ENCODE measurements at regions not wholly inside any gene's neighbourhood (a gene's known extent, or its start where the extent isn't known, plus 50 kb on each side); places are given as distances from the start of the nearest gene placed in this dataset.

DNA sequence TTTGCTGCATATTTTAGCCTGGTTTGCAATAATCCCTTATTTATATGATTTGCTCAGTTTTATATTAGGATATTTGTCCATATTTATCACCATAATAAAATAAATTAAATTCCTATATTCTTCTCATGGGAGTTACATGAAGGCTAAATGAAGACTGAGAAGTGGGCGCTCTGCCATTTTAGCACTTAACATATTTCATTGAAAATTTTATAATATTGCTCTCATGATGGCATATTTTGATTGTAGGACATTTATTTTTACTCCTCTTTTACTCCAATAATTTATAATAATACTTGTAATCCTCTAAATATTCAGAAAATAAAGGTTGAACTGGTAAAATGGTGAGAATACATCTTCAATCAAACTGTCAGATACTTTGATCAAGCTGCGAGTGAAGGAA is 99.8 kb upstream of the SEMA3A start:
- no peaks in the 10 kb centered on the region for H3K36me3 ChIP-seq (ENCODE audit: low read depth)
- 79 to 86% methylated on average over 2 of the region's 2 CpGs for WGBS, 2 experiments (ENCODE audit: low coverage in 1 of 2, low lambda C conversion rate in 2 of 2, missing lambda C conversion rate in 2 of 2)
- TF ChIP-seq EZH2 (IDR thresholded peaks at IDR 0.05; ENCODE audit: insufficient read depth, poor library complexity, severe bottlenecking) (no peak), EZH2phosphoT487 (IDR thresholded peaks at IDR 0.05; ENCODE audit: insufficient read depth, low read depth) (no peak)
- H3K4me1 ChIP-seq (ENCODE audit: insufficient read depth): no peaks in the 10 kb centered on the region
- H3K27ac ChIP-seq: no peak overlapping the region
- in situ Hi-C loops (cut with MboI): no loop called here
- no peak overlapping the region for H3K4me3 ChIP-seq
- no peaks in the 10 kb centered on the region for H3F3A ChIP-seq (ENCODE audit: insufficient read depth)
- H3K79me2 ChIP-seq (ENCODE audit: insufficient read depth): no peaks in the 10 kb centered on the region
- H3K9me2 ChIP-seq (ENCODE audit: insufficient read depth): no peaks in the 10 kb centered on the region
- no peaks in the 10 kb centered on the region for H4K20me1 ChIP-seq (ENCODE audit: insufficient read depth)
- H3K27me3 ChIP-seq (replicated peaks; ENCODE audit: insufficient read depth): no peaks in the 10 kb centered on the region
- H2AFZ ChIP-seq: no peak overlapping the region
- no peak for DNase-seq
- H3K4me2 ChIP-seq (ENCODE audit: unreplicated experiment): no peak overlapping the region
- no peak overlapping the region for H3K9ac ChIP-seq
- no peaks in the 10 kb centered on the region for H3K9me3 ChIP-seq (ENCODE audit: low read depth)

DNA sequence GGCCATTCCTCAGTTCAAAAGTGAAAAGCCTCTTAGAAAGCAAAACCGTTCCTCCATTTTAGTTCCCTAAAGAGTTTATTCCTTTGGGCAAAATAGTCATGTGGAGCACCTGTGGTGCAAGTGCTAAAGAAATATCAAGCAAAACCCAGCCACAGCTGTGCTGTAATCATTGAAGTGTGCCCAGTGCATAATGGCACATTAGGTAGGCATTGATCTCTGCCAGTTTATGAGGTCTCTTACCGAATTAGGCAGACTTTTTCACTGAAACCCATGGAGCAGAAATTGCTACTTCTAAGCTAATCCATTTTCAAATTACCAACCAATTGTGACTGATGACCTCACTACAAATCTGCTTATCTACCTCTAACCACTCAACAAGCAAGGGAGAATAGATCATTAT is 97.2 kb upstream of the SEMA3A start:
- no peaks in the 10 kb centered on the region for H3K79me2 ChIP-seq (ENCODE audit: insufficient read depth)
- H2AFZ ChIP-seq: no peak overlapping the region
- H3K9ac ChIP-seq: no peak overlapping the region
- no peaks in the 10 kb centered on the region for H3K9me3 ChIP-seq (ENCODE audit: low read depth)
- no peaks in the 10 kb centered on the region for H3F3A ChIP-seq (ENCODE audit: insufficient read depth)
- no peaks in the 10 kb centered on the region for H3K36me3 ChIP-seq (ENCODE audit: low read depth)
- in situ Hi-C loops (cut with MboI): no loop called here
- H3K27me3 ChIP-seq (replicated peaks; ENCODE audit: insufficient read depth): no peaks in the 10 kb centered on the region
- no peaks in the 10 kb centered on the region for H4K20me1 ChIP-seq (ENCODE audit: insufficient read depth)
- no peak for DNase-seq
- no peak for TF ChIP-seq EZH2 (IDR thresholded peaks at IDR 0.05; ENCODE audit: insufficient read depth, poor library complexity, severe bottlenecking)
- TF ChIP-seq EZH2phosphoT487 (IDR thresholded peaks at IDR 0.05; ENCODE audit: insufficient read depth, low read depth): no peak
- no peaks in the 10 kb centered on the region for H3K4me1 ChIP-seq (ENCODE audit: insufficient read depth)
- no peak overlapping the region for H3K27ac ChIP-seq
- no peak overlapping the region for H3K4me3 ChIP-seq
- no peak overlapping the region for H3K4me2 ChIP-seq (ENCODE audit: unreplicated experiment)
- WGBS, 2 experiments (ENCODE audit: low coverage in 1 of 2, low lambda C conversion rate in 2 of 2, missing lambda C conversion rate in 2 of 2): 87 to 95% methylated on average over 2 of the region's 2 CpGs
- no peaks in the 10 kb centered on the region for H3K9me2 ChIP-seq (ENCODE audit: insufficient read depth)

DNA sequence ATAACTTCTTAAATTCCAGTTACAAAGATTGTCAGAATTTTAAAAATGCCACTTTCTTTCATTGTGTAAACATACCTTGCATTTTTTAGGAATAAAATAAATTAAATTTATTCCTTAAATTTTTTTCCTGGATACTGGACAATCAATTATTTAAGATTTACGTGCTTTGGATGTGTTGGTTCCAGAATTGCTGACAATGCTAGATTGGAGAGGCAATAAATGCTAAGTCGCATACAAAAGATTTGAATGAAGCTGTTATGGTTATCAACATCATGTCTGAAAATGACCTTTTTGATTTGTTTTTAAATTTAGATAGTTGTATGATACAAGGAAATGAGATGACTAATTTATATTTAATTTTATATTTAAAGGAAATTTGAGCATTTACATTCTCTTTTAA is 89.2 kb upstream of the SEMA3A start:
- Histone ChIP-seq H3K36me3 (ENCODE audit: low read depth) (no peaks in the 10 kb centered on the region), H2AFZ (no peak overlapping the region), H4K20me1 (ENCODE audit: insufficient read depth) (no peaks in the 10 kb centered on the region), H3K4me1 (ENCODE audit: insufficient read depth) (no peaks in the 10 kb centered on the region), H3K9ac (no peak overlapping the region), H3K27ac (no peak overlapping the region), H3K4me3 (no peak overlapping the region), H3K27me3 (replicated peaks; ENCODE audit: insufficient read depth) (no peaks in the 10 kb centered on the region), H3K9me2 (ENCODE audit: insufficient read depth) (no peaks in the 10 kb centered on the region), H3K9me3 (ENCODE audit: low read depth) (no peaks in the 10 kb centered on the region), H3K79me2 (ENCODE audit: insufficient read depth) (no peaks in the 10 kb centered on the region), H3F3A (ENCODE audit: insufficient read depth) (no peaks in the 10 kb centered on the region), H3K4me2 (ENCODE audit: unreplicated experiment) (no peak overlapping the region)
- WGBS, 2 experiments (ENCODE audit: low coverage in 1 of 2, low lambda C conversion rate in 2 of 2, missing lambda C conversion rate in 2 of 2): 65 to 70% methylated on average over 2 of the region's 2 CpGs
- in situ Hi-C loops (cut with MboI): no loop called here
- no peak for TF ChIP-seq EZH2 (IDR thresholded peaks at IDR 0.05; ENCODE audit: insufficient read depth, poor library complexity, severe bottlenecking)
- TF ChIP-seq EZH2phosphoT487 (IDR thresholded peaks at IDR 0.05; ENCODE audit: insufficient read depth, low read depth): no peak
- DNase-seq: no peak

DNA sequence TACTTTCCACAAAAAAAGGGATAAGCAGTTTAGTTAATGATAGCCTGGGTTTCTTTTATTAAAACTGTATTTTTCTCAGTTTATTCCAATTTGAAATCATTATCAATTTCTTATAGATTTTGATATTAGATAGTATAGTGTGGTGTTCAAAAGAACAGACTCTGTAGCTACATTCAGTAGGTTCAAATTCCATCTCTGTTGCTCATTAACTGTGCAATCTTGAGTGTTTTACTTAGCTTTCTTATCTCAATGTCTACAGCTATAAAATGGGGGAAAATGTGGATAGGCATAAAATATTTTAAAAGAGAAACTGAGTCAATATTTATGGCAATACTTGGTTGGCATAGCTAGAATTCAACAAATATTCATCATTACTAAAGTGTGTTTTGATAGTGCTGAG is 86.9 kb upstream of the SEMA3A start:
- no peaks in the 10 kb centered on the region for H4K20me1 ChIP-seq (ENCODE audit: insufficient read depth)
- H3F3A ChIP-seq (ENCODE audit: insufficient read depth): no peaks in the 10 kb centered on the region
- no peaks in the 10 kb centered on the region for H3K9me3 ChIP-seq (ENCODE audit: low read depth)
- H3K4me3 ChIP-seq: no peak overlapping the region
- TF ChIP-seq EZH2phosphoT487 (IDR thresholded peaks at IDR 0.05; ENCODE audit: insufficient read depth, low read depth) (no peak), EZH2 (IDR thresholded peaks at IDR 0.05; ENCODE audit: insufficient read depth, poor library complexity, severe bottlenecking) (no peak)
- no peak for DNase-seq
- no peak overlapping the region for H3K27ac ChIP-seq
- no peak overlapping the region for H3K9ac ChIP-seq
- no peaks in the 10 kb centered on the region for H3K36me3 ChIP-seq (ENCODE audit: low read depth)
- H2AFZ ChIP-seq: no peak overlapping the region
- H3K79me2 ChIP-seq (ENCODE audit: insufficient read depth): no peaks in the 10 kb centered on the region
- no peaks in the 10 kb centered on the region for H3K9me2 ChIP-seq (ENCODE audit: insufficient read depth)
- in situ Hi-C loops (cut with MboI): no loop called here
- no peak overlapping the region for H3K4me2 ChIP-seq (ENCODE audit: unreplicated experiment)
- H3K27me3 ChIP-seq (replicated peaks; ENCODE audit: insufficient read depth): no peaks in the 10 kb centered on the region
- no peaks in the 10 kb centered on the region for H3K4me1 ChIP-seq (ENCODE audit: insufficient read depth)

DNA sequence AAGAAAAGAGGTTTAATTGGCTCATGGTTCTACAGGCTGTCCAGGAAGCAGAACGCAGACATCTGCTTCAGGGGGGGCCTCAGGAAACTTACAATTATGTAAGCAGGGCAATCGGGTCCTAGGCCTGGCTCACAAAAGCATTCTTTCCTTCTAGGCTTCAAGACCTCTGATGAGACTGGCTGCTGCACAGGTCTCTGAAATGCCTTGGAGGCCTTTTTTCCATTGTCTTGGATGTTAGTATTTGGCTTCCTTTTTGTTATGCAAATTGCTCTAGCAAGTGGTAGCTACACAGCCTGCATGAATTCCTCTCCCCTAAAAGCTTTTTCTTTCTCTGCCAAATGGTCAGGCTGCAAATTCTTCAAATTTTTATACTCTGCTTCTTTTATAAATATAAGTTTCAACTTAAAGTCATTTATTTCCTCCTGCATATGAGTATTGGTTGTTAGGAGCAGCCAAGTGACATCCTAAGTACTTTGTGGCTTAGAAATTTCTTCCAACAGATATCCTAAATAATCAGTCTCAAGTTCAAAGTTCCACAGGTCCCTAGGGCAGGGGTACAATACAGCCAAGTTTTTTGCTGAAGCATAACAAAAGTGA is 83.1 kb upstream of the SEMA3A start:
- Histone ChIP-seq H3K4me2 (ENCODE audit: unreplicated experiment) (no peak overlapping the region), H3K27me3 (replicated peaks; ENCODE audit: insufficient read depth) (no peaks in the 10 kb centered on the region), H3K36me3 (ENCODE audit: low read depth) (no peaks in the 10 kb centered on the region), H3F3A (ENCODE audit: insufficient read depth) (no peaks in the 10 kb centered on the region), H3K27ac (no peak overlapping the region), H3K4me3 (no peak overlapping the region), H3K9me3 (ENCODE audit: low read depth) (no peaks in the 10 kb centered on the region), H2AFZ (no peak overlapping the region), H4K20me1 (ENCODE audit: insufficient read depth) (no peaks in the 10 kb centered on the region), H3K79me2 (ENCODE audit: insufficient read depth) (no peaks in the 10 kb centered on the region), H3K4me1 (ENCODE audit: insufficient read depth) (no peaks in the 10 kb centered on the region), H3K9me2 (ENCODE audit: insufficient read depth) (no peaks in the 10 kb centered on the region), H3K9ac (no peak overlapping the region)
- in situ Hi-C loops (cut with MboI): no loop called here
- no peak for TF ChIP-seq EZH2 (IDR thresholded peaks at IDR 0.05; ENCODE audit: insufficient read depth, poor library complexity, severe bottlenecking)
- TF ChIP-seq EZH2phosphoT487 (IDR thresholded peaks at IDR 0.05; ENCODE audit: insufficient read depth, low read depth): no peak
- DNase-seq: no peak
- WGBS, 2 experiments (ENCODE audit: low coverage in 1 of 2, low lambda C conversion rate in 2 of 2, missing lambda C conversion rate in 2 of 2): 61 to 69% methylated on average over 2 of the region's 2 CpGs

All from GM23248 (cell line).